IPS DF 4.7 (cell line): ENCODE measurements at regions not wholly inside any gene's neighbourhood (a gene's known extent, or its start where the extent isn't known, plus 50 kb on each side); places are given as distances from the start of the nearest gene placed in this dataset.

ENCODE experiments used
- DNase-seq: peaks from one replicate; pipeline ENCODE4 v3.0.0-alpha.2; 2013; ENCODE audit warnings: low spot score; ENCODE audit errors: extremely low read depth

- peak; percentile 44 for DNase-seq
Observed at GRCh38 chr2:16281451-16282335, 341.3 kb downstream of the MYCN start.

- no peak for DNase-seq
Observed at GRCh38 chr2:16280081-16280480, 339.7 kb downstream of the MYCN start.

GRCh38 chr2:16279641-16280040 lies 339.3 kb downstream of the MYCN start:
- DNase-seq: no peak

GRCh38 chr2:16279201-16279570 lies 338.8 kb downstream of the MYCN start:
- no peak for DNase-seq

GRCh38 chr2:16278421-16279200 lies 338.3 kb downstream of the MYCN start:
- no peak for DNase-seq

- no peak for DNase-seq
Observed at GRCh38 chr2:16277117-16277516, 336.8 kb downstream of the MYCN start.

- no peak for DNase-seq
Observed at GRCh38 chr2:16275661-16276060, 335.3 kb downstream of the MYCN start.

GRCh38 chr2:16275131-16275530 lies 334.8 kb downstream of the MYCN start:
- no peak for DNase-seq

- no peak for DNase-seq
Observed at GRCh38 chr2:16273111-16273510, 332.8 kb downstream of the MYCN start.

- no peak for DNase-seq
Observed at GRCh38 chr2:16272038-16272788, 331.9 kb downstream of the MYCN start.

- no peak for DNase-seq
Observed at GRCh38 chr2:16271231-16271896, 331.0 kb downstream of the MYCN start.

GRCh38 chr2:16270441-16270840 lies 330.1 kb downstream of the MYCN start:
- no peak for DNase-seq

GRCh38 chr2:16268301-16269000 lies 328.1 kb downstream of the MYCN start:
- DNase-seq: no peak

GRCh38 chr2:16266571-16266970 lies 326.2 kb downstream of the MYCN start:
- no peak for DNase-seq

- no peak for DNase-seq
Observed at GRCh38 chr2:16264931-16265540, 324.7 kb downstream of the MYCN start.

GRCh38 chr2:16264491-16264890 lies 324.1 kb downstream of the MYCN start:
- no peak for DNase-seq

GRCh38 chr2:16263241-16263890 lies 323.0 kb downstream of the MYCN start:
- DNase-seq: no peak

GRCh38 chr2:16262526-16263178 lies 322.3 kb downstream of the MYCN start:
- DNase-seq: no peak

- DNase-seq: no peak
Observed at GRCh38 chr2:16261791-16262190, 321.4 kb downstream of the MYCN start.
